ENCODE measurements at regions not wholly inside any gene's neighbourhood (a gene's known extent, or its start where the extent isn't known, plus 50 kb on each side); places are given as distances from the start of the nearest gene placed in this dataset.

DNA sequence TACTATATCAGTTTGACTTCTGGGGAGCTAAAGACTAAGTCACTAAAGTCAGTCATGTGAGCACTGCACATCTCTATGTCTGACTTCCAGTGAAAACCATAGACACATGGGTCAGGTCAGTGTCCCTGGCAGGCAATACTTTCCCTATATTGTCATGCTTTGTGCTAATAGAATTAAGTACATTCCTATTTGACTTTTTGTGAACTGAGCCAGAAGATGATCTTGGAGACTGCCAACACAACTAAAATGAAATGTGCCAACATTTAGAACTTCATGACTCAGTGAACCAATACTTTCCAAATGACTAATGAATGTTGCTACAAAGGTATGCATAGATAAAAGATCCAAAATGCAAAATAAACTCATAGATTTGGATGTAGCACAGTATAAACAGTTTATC, 820.8 kb upstream of the FAM98A start:
- DNase-seq (ENCODE audit: low spot score) = no peak

DNA sequence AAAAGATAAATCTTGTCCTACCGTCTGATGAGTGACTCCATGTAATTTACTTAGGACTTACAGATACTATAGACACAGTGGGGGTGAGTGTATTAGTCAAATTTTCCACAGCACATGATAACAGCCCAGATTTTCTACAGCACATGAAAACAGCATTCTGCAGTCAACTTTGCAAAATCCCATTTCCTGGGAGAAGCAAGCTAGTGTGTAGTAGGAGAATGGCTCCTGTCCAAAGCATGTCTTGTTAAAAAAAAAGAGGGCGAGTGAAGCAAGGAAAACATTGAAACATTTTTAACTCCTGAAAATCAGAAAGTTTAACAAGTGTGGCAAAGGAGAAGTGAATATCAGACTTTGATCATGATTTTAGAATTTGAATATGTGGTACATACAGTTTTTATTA, 817.8 kb upstream of the FAM98A start:
- no peak for DNase-seq (ENCODE audit: low spot score)

DNA sequence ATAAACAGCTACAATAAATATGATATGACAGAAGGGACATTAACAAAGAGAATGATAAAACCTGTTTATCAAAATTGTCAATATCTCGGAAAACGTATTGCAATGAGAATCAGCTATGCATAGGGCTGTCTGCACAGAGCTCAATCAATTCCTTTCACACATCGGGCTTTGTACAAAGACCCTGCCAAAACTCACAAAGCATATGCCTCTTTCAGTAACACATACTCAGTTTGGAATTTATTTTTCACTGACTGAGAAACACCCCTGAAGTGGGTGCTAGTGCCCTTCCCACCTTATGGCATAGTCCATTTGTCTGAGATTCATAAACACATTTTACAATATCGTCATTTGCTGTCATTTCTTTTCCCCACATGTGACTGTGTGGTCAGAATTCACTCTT, 815.8 kb upstream of the FAM98A start:
- no peak for DNase-seq (ENCODE audit: low spot score)

DNA sequence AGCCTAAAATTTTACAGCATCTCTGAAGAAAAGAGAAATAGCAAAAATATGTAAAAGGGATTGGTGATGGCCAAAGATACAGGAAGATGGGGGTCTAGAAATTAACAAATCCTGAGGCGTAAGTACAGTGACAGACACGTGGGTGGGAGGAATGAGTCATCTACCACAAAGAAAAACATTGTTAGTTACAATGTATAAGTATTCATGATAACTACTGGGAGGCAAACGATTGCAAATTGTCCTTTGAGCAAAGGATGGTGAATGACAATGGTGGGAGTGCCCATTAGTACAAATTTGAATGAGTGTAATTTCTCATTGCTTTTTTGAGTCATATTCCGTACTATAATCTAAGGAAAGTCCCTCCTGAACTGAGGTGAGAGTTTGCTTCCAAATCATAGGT, 809.0 kb upstream of the FAM98A start:
- peak; percentile 59 for DNase-seq (ENCODE audit: low spot score)

DNA sequence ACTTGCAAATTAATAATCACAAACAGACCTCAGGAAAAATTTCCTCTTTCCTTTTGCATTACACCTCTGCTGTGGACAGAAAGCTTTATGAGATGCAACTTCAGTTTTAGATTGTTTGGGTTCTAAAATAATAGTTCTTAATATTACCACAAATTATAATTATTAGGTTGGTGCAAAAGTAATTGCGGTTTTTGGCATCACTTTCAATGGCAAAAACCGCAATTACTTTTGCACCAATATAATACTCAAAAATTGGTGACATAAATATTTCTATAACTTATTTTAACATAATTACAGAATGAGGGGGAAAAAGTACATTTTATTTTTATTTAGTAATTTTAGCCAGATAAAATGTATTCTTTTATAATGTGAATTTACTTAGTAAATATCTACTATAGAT, 804.4 kb upstream of the FAM98A start:
- DNase-seq (ENCODE audit: low spot score) = no peak

DNA sequence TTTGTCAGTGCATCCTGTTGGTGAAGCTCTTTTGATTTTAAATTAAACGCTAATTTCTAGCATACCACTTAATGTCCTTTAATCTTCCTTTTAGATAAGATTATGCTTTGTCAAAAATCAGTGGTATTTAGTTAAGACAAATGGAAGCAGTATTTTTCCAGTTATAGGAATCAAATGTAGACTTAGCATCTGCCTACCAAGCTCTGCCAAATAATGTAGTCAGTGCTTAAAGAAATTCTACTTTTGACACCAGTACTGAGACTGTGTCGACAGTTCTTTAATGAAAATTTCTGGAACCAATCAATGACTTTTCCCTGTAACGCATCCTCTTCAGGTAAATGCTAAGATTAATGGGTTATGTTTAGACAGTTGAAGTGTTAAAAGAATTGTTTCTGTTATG, 803.3 kb upstream of the FAM98A start:
- DNase-seq (ENCODE audit: low spot score) = no peak

DNA sequence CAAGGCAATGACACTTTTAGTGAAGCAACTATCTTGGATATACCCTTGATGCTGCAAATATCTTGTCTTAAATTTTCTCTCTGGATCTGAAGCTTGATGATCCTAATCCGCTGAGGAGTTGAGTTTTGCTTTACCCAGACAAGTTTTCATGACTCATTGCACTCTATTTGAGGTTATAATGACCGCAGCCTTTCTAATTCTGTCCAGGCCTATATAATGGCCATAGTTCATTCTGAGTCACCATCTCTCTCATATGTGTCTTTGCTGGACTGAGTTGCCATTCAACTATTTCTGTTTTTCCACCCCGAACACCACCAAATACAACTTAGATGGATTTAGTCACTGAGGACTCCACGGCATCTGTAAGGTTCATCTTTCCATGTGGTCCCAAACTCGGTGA, 802.1 kb upstream of the FAM98A start:
- DNase-seq (ENCODE audit: low spot score) = peak; percentile 82

DNA sequence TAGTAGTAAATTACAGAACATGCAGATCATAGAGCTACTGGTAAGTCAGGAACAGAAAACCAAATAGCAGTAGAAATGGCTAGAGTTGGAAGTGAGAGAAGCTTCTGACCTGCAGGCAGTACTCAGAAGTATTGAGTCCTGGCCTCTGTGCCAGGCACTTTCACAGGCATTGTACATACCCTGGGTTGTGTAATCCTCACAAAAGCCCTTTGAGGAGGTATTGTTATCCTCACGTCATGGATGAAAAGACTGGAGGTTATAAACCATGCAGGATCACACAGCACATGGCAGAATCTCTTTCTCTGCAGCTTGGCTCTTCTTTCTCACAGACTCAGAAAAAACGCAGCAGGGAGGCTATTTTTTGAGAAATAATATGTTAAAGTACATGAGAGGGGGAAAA, 789.3 kb upstream of the FAM98A start:
- DNase-seq (ENCODE audit: low spot score) = no peak

DNA sequence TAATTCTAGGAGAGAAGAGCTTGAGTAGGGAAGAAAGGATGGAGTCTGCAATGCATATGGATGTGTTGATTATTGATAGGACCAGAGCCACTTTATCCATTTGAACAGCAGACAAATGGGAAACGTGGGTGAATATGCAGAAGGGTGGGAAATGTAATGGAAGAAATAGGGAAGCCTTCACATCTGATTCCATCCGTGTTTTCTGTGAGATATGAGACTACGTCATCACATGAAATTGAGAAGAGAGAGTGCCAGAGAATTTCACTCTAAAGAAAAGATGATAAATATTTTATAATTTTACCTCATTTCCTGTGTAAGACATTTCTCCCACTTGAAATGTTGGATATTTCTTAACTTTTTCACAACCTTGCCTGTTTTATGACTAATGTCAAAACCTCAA, 788.4 kb upstream of the FAM98A start:
- no peak for DNase-seq (ENCODE audit: low spot score)

DNA sequence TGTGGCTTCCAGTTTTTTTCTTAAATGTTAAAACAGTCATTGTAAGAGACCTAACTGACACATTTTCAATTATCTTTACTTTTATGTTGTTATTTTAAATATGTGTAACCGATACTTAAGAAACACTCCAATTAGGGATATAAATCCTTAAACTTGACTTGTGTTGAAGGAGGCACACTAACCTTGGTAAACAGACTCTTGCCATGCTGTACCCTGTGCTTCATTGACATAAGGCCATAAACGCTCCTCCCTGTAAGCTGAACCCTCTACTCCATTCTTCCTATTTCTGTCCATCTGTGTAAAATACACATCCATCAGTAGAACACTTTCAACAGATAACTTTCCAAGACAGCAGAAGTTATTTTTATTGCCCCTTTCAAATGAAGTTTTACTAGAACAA, 780.5 kb upstream of the FAM98A start:
- DNase-seq (ENCODE audit: low spot score) = no peak

DNA sequence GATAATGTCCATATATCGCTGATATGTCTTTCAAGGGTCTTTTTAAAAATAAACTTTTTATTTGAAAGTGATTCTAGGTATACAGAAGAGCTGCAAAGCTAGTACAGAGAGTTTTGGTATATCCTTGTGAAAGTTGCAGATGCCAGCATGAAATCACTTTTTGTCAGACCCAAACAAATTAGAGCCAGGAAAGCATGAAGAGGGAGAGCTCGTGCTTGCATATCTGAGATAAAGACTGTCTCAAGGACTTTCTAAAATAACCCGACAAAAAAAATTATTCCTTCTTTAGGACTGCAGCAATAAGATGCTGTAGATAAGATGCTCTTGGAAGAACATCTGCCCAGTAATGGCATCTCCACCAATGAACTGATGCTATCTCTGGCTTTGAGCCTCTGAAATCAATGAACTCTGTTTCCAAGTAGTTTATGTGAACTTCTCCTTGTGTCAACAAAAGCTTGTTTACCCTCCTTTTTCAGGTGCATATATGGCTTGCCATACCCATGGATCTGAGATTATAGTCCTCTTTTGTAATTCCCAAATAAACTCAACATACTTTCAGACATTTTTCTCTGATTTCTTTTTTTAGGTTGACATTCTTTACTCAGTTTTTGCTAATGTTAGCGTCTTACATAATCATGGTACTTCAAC, 774.6 kb upstream of the FAM98A start:
- no peak for DNase-seq (ENCODE audit: low spot score)

DNA sequence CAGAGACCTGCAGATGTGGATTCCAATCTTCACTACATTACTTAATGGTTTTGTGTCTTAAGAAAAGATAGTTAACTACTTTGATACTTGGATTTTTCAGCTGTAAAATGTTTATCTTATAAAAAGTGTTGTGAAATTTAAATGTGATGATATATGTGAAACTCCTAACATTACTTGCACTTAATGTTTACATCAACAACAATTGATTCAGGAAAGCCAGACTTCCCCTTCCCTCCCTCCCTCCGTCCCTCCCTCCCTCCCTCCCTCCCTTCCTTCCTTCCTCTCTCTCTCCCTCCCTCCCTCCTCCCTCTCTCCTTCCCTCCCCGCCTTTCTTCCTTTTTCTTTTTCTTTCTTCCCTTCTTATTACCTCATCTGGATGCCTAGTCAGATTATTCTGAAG, 773.9 kb upstream of the FAM98A start:
- no peak for DNase-seq (ENCODE audit: low spot score)

DNA sequence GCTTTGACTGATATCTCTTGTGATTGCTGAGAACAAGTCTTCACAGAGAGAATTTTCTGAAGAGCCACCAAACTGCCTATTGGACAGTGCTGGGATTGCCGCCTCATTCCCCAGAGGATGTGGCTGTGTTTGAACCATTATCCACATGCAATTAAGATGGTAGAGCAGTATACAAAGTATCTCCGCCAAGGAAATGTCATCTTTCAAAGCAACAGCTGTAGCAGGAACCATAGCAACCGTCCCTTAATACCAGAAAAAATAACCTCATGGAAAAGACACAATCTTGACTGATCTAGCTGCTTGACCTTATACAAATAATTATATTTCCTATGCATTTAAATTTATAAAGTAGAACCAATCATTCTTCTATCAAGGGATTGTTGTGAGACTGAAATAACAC, 772.6 kb upstream of the FAM98A start:
- DNase-seq (ENCODE audit: low spot score) = no peak

DNA sequence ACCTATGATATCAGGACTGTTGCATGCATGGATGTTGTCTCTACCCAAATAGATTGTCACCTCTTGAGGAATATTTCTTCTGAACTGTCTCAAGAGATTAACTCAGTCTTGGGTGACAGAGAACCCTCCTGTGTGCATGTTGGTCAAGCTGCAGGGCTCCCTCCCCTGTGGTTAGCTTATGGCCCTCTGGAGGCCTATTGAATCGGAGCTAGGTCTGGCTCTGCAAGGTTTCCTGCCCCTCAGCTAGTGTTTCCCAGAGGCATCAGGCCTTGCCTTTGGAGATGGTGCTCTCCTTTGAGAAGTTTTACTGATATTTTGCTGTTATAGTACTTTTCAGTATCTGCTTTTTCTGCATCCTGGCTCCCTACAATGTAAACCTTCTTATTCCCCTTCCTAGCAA, 769.2 kb upstream of the FAM98A start:
- DNase-seq (ENCODE audit: low spot score) = no peak

DNA sequence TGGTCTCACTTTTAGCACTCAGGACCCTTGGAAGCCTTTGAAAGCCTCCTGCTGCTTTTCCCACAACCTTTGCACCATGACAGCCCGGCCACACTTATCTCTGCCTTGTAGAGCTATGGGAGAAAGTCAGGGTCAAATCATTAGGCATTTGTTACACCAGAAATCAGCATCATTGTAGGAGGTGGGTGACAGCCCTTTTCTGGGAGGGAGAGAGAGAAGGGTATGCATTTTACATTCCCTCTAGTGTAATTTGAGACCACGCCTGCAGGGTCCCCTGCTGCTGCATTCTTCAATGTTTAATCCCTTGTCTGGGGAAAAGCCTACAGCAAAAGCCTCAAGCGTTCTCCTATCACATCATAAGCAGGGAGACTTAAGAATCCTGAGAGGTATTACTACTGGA, 766.8 kb upstream of the FAM98A start:
- no peak for DNase-seq (ENCODE audit: low spot score)

DNA sequence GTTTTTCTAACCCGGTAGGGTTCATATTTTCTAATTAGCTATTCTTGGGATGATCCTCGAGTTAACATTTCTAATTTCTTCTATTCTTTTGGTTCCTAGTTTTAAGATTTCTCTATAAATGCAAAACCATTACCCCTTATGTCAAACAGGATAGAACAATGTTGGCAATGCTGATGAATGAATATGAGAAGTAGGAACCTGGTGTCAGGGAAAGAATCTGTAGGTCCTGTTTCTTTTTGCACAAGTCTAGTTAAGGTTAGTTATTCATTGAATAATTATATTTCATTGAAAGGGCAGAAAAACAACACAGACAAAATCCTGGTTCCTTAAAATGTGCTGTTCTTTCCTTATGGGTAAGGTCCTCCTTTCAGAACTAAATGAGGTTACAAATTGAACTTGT, 766.4 kb upstream of the FAM98A start:
- DNase-seq (ENCODE audit: low spot score) = no peak

DNA sequence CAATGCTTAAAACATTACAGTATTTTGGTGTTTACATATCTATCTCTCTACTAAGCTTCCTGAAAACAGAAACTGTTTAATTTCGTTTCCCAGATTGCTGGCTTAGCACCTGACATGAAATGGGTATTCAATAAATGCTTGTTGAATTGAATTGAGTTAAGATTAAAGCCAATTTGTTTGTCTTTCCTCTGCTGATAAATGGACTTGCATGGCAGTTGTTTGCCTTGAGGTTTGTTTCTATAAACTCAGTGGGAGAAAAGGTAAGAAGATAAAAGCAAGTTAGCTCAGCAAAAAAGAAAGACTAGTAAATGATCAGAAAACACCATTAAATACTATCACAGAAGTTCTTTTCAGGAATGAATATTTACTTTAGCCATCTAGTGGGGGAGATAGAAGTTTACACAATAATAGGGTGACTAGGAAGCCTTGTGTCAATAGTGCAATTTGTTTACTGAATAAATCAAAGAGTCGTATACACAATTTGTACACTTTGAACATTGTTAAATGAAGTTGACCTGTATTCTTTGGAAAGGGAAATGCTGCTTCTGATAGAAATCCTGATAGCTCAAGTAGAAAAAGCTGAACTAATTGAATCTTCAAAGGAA, 754.5 kb upstream of the FAM98A start:
- DNase-seq (ENCODE audit: low spot score) = no peak

DNA sequence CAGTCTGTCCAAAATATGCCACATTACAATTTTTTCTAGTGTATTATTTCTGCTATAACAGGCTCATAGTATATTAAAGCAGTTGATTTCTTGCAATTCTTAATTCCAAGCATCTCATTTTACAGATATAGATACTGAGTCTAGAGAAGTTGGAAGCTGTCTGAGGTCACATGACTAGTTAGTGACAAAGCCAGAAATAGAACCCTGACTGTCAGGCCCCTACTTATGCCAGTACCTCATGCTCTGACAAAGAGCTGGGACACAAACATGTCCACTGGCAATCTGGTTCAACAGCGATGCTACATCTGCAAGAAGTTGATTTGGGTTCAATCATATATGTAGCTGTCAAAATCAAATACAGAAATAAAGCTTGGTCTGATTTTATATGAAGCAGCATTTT, 750.4 kb upstream of the FAM98A start:
- DNase-seq (ENCODE audit: low spot score) = no peak

DNA sequence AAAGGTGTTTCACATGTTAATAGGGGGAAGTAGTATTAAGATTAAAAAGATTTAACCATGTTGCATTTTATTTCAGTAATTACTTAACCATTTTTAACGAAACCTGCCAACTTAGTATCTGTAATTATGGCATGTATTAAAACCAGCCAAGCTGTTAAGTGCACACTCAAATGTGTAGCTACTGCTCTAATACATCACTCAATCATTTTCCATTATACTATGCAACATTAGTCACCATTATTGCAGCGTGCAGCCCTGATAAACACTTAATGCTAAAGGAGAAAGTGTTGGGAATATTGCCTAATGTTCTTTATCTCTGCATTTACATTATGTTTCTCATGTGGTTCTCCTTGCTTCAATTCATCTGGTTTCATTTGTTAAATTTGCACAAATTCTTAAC, 745.9 kb upstream of the FAM98A start:
- no peak for DNase-seq (ENCODE audit: low spot score)

DNA sequence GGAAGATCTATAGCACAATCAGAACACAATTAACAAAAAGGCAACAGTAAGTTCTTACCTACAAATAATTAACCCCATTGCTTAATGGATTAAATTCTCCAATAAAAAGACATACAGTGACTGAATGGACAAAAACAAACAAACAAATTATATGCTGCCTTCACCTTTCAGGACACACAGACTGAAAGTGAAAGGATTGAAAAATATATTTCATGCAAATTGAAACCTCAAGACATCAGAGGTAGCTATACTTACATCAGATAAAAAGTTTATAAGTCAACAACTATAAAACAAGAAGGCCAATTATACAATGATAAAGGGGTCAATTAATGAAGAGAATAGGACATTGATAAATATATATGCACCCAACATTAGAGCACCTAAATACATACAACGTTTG, 741.2 kb upstream of the FAM98A start:
- DNase-seq (ENCODE audit: low spot score) = no peak

DNA sequence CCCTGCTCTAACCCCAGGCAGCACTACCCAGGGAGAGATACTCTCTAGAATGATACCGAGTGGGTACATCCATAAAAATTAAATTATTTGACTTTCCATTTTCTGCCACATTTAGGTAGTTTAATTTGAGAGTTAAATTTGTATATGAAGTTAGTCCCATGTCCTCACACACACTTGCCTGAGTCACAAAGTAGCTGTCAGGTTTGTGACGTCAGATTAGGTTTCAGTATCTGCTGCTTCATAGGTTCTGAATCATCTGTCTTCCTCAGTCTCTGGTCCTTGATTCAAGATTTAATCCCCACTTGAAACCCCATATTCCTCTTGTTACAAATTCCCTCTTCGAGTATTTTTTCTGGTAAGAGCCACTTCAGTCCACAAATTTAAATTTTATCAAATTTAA, 738.6 kb upstream of the FAM98A start:
- no peak for DNase-seq (ENCODE audit: low spot score)

DNA sequence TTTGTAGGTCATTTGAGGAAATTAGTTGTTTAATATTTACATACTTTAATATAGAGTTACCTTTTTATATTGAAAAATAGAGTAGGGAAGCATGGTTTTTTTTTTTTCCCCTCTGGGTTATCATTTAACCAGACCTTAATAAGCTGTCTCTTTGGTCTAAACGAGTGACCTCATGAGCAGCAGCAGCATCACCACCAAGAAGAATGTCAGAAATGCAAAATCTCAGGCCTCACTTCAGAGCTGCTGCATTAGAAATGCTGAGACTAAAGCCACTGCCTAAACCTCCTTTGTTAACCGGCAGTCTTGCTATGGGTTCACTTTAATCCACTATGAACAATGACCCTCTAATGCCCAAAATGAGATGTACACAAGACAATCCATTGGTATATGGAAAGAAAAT, 733.7 kb upstream of the FAM98A start:
- DNase-seq (ENCODE audit: low spot score) = no peak

DNA sequence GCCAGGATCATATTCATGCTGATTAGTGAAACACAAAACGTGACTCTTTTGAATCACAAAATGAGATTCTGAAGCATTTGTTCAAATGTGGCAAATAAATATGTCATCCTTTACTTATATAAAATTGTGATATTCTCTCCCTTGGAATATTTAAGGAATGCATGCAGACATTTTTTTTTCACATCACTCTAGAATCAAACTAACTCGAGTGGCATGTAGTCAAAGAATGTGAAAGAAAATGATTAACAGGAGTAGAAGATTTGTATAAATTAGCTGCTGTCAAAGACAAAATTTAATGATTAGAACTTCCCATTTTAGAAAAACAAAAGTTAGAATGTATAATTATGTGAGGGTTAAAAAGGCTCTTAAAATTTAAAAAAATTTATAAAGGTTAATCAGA, 721.0 kb upstream of the FAM98A start:
- DNase-seq (ENCODE audit: low spot score) = no peak

DNA sequence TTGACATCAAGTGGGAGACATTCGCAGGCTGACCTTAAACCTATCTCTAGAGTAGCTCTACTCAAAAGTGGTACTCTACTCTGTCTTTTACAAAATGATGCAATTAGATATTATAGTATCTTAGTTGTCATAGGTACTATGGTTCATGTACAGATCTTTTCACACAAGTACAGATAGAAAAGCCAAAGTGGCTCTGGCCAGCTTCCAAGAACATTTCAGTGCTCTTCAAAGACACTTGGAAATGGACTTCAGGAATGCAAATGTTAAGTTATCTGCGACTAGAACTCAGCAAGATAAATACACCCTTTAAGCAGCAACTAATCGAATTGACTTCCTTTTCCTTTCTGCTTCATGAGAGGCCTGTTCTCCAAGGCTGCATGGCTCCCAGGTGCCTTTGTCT, 718.7 kb upstream of the FAM98A start:
- no peak for DNase-seq (ENCODE audit: low spot score)

Measured in A172 (cell line).